ENCODE measurements at regions not wholly inside any gene's neighbourhood (a gene's known extent, or its start where the extent isn't known, plus 50 kb on each side); places are given as distances from the start of the nearest gene placed in this dataset.
A peak's percentile ranks its signal among the peaks of the same experiment; 100 is the strongest.

GRCh38 chr16:86700046-86700945 is 121.9 kb downstream of the FOXL1 start:
- no peak overlapping the region for H4K91ac ChIP-seq (ENCODE audit: low read depth, low read length, poor library complexity)
- H3K4me2 ChIP-seq (ENCODE audit: insufficient read depth, low read length, poor library complexity, severe bottlenecking) = no peak overlapping the region
- no peak overlapping the region for H4K8ac ChIP-seq (ENCODE audit: low read depth, low read length)
- no peaks in the 10 kb centered on the region for H3K9me3 ChIP-seq (replicated peaks in 1 of 2; ENCODE audit: control insufficient read depth in 2 of 2, insufficient read depth in 1 of 2, low read depth in 1 of 2, low read length in 2 of 2)
- no peak overlapping the region for H2BK15ac ChIP-seq (ENCODE audit: low read length)
- peak overlapping the region; percentile 19 for H2BK5ac ChIP-seq (ENCODE audit: low read length)
- no peak overlapping the region for H2BK12ac ChIP-seq (ENCODE audit: low read length)
- WGBS, 2 donors (ENCODE audit: extremely low coverage in 2 of 2, insufficient read length in 2 of 2, insufficient replicate concordance in 1 of 2) = no CpG with 5 or more reads among the region's 28 CpGs
- H3K27me3 ChIP-seq (ENCODE audit: control insufficient read depth in 3 of 3, insufficient read depth in 3 of 3, low read depth in 1 of 3, low read length in 3 of 3) = no peaks in the 10 kb centered on the region
- H3K4me3 ChIP-seq (ENCODE audit: low read length in 2 of 2) = no peak overlapping the region
- no peaks in the 10 kb centered on the region for H3K79me1 ChIP-seq (ENCODE audit: low read depth, low read length)
- no peak overlapping the region for H3K9ac ChIP-seq (ENCODE audit: low read depth, low read length, poor library complexity)
- H3K27ac ChIP-seq (replicated peaks; ENCODE audit: low read length) = no peak overlapping the region
- H2AFZ ChIP-seq (ENCODE audit: low read length) = no peak overlapping the region
- DNase-seq (ENCODE audit: low spot score) = no peak
- peak overlapping the region; percentile 67 for H3K18ac ChIP-seq (ENCODE audit: low read length)
- no peaks in the 10 kb centered on the region for H3K36me3 ChIP-seq (replicated peaks in 1 of 2; ENCODE audit: control insufficient read depth in 2 of 2, insufficient read depth in 2 of 2, low read length in 2 of 2)
- no peak overlapping the region for H3K4ac ChIP-seq (ENCODE audit: low read length)
- H3K4me1 ChIP-seq (ENCODE audit: control insufficient read depth in 2 of 2, insufficient read depth in 1 of 2, low read depth in 1 of 2, low read length in 2 of 2) = peaks cover 0 to 2% of the 10 kb centered on the region in 2 donors
- peak overlapping the region; percentile 93 for H2AK5ac ChIP-seq (ENCODE audit: low read depth, low read length)
- no peak overlapping the region for H2BK120ac ChIP-seq (ENCODE audit: low read depth, low read length)
- no peak overlapping the region for H3K14ac ChIP-seq (ENCODE audit: low read length)
- H3K23ac ChIP-seq (ENCODE audit: low read depth, low read length, poor library complexity) = peak overlapping the region; percentile 74

GRCh38 chr16:86701286-86701975 is 123.1 kb downstream of the FOXL1 start:
- no peak overlapping the region for H3K4me2 ChIP-seq (ENCODE audit: insufficient read depth, low read length, poor library complexity, severe bottlenecking)
- peaks cover 0 to 2% of the 10 kb centered on the region in 2 donors for H3K4me1 ChIP-seq (ENCODE audit: control insufficient read depth in 2 of 2, insufficient read depth in 1 of 2, low read depth in 1 of 2, low read length in 2 of 2)
- no peak overlapping the region for H2BK12ac ChIP-seq (ENCODE audit: low read length)
- H3K9me3 ChIP-seq (replicated peaks in 1 of 2; ENCODE audit: control insufficient read depth in 2 of 2, insufficient read depth in 1 of 2, low read depth in 1 of 2, low read length in 2 of 2) = no peaks in the 10 kb centered on the region
- H3K9ac ChIP-seq (ENCODE audit: low read depth, low read length, poor library complexity) = no peak overlapping the region
- no peak overlapping the region for H3K23ac ChIP-seq (ENCODE audit: low read depth, low read length, poor library complexity)
- no peak overlapping the region for H3K4ac ChIP-seq (ENCODE audit: low read length)
- no peak overlapping the region for H3K4me3 ChIP-seq (ENCODE audit: low read length in 2 of 2)
- H3K27me3 ChIP-seq (ENCODE audit: control insufficient read depth in 3 of 3, insufficient read depth in 3 of 3, low read depth in 1 of 3, low read length in 3 of 3) = no peaks in the 10 kb centered on the region
- no peak for DNase-seq (ENCODE audit: low spot score)
- no peak overlapping the region for H2AK5ac ChIP-seq (ENCODE audit: low read depth, low read length)
- no peak overlapping the region for H2AFZ ChIP-seq (ENCODE audit: low read length)
- H4K91ac ChIP-seq (ENCODE audit: low read depth, low read length, poor library complexity) = no peak overlapping the region
- no peak overlapping the region for H2BK120ac ChIP-seq (ENCODE audit: low read depth, low read length)
- H3K18ac ChIP-seq (ENCODE audit: low read length) = no peak overlapping the region
- peak overlapping the region; percentile 6 for H4K8ac ChIP-seq (ENCODE audit: low read depth, low read length)
- H2BK15ac ChIP-seq (ENCODE audit: low read length) = no peak overlapping the region
- peak overlapping the region; percentile 19 for H2BK5ac ChIP-seq (ENCODE audit: low read length)
- no peaks in the 10 kb centered on the region for H3K36me3 ChIP-seq (replicated peaks in 1 of 2; ENCODE audit: control insufficient read depth in 2 of 2, insufficient read depth in 2 of 2, low read length in 2 of 2)
- no peak overlapping the region for H3K14ac ChIP-seq (ENCODE audit: low read length)
- no CpG with 5 or more reads among the region's 30 CpGs for WGBS, 2 donors (ENCODE audit: extremely low coverage in 2 of 2, insufficient read length in 2 of 2, insufficient replicate concordance in 1 of 2)
- no peaks in the 10 kb centered on the region for H3K79me1 ChIP-seq (ENCODE audit: low read depth, low read length)
- no peak overlapping the region for H3K27ac ChIP-seq (replicated peaks; ENCODE audit: low read length)

DNA sequence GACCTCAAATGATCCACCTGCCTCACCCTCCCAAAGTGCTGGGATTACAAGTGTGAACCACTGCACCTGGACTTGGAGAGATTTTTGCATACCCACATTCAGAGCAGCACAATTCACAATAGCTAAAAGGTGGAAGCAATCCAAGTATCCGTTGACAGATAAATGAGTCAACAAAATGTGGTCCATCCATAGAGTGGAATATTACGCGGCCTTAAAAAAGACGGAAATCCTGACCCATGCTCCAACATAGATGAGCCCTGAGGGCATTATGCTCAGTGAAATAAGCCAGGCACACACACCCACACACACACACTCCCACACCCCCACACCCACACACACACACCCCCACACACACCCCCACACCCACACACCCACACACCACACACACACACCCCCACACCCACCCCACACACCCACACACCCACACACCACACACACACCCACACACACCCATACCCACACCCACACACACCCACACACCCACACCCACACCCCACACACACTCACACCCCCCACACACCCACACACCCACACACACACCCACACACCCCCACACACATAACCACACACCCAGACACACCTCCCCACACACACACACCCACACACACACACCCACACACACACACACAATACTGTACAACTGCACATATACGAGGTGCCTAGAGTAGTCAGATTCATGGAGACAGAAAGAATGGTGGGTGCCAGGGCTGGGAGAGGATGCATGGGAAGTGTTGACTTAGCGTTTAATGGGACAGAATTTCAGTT is 124.7 kb downstream of the FOXL1 start:
- H3K9me3 ChIP-seq (replicated peaks in 1 of 2; ENCODE audit: control insufficient read depth in 2 of 2, insufficient read depth in 1 of 2, low read depth in 1 of 2, low read length in 2 of 2) = no peaks in the 10 kb centered on the region
- no peak overlapping the region for H3K18ac ChIP-seq (ENCODE audit: low read length)
- no peak overlapping the region for H3K23ac ChIP-seq (ENCODE audit: low read depth, low read length, poor library complexity)
- H3K14ac ChIP-seq (ENCODE audit: low read length) = no peak overlapping the region
- no peaks in the 10 kb centered on the region for H3K36me3 ChIP-seq (replicated peaks in 1 of 2; ENCODE audit: control insufficient read depth in 2 of 2, insufficient read depth in 2 of 2, low read length in 2 of 2)
- no peak overlapping the region for H4K91ac ChIP-seq (ENCODE audit: low read depth, low read length, poor library complexity)
- H2AK5ac ChIP-seq (ENCODE audit: low read depth, low read length) = no peak overlapping the region
- H2BK120ac ChIP-seq (ENCODE audit: low read depth, low read length) = no peak overlapping the region
- H3K4me1 ChIP-seq (ENCODE audit: control insufficient read depth in 2 of 2, insufficient read depth in 1 of 2, low read depth in 1 of 2, low read length in 2 of 2) = peaks cover 0 to 2% of the 10 kb centered on the region in 2 donors
- H3K27me3 ChIP-seq (ENCODE audit: control insufficient read depth in 3 of 3, insufficient read depth in 3 of 3, low read depth in 1 of 3, low read length in 3 of 3) = no peaks in the 10 kb centered on the region
- no peak overlapping the region for H2BK12ac ChIP-seq (ENCODE audit: low read length)
- no peak overlapping the region for H3K27ac ChIP-seq (replicated peaks; ENCODE audit: low read length)
- peaks cover 2% of the 10 kb centered on the region for H3K79me1 ChIP-seq (ENCODE audit: low read depth, low read length)
- no peak overlapping the region for H2BK5ac ChIP-seq (ENCODE audit: low read length)
- no peak overlapping the region for H2BK15ac ChIP-seq (ENCODE audit: low read length)
- no peak overlapping the region for H3K9ac ChIP-seq (ENCODE audit: low read depth, low read length, poor library complexity)
- no peak overlapping the region for H3K4me3 ChIP-seq (ENCODE audit: low read length in 2 of 2)
- H4K8ac ChIP-seq (ENCODE audit: low read depth, low read length) = no peak overlapping the region
- no peak overlapping the region for H3K4ac ChIP-seq (ENCODE audit: low read length)
- no CpG with 5 or more reads among the region's 6 CpGs for WGBS, 2 donors (ENCODE audit: extremely low coverage in 2 of 2, insufficient read length in 2 of 2, insufficient replicate concordance in 1 of 2)
- DNase-seq (ENCODE audit: low spot score) = no peak
- H2AFZ ChIP-seq (ENCODE audit: low read length) = no peak overlapping the region
- no peak overlapping the region for H3K4me2 ChIP-seq (ENCODE audit: insufficient read depth, low read length, poor library complexity, severe bottlenecking)
